ENCODE measurements at regions not wholly inside any gene's neighbourhood (a gene's known extent, or its start where the extent isn't known, plus 50 kb on each side); places are given as distances from the start of the nearest gene placed in this dataset.

- no peaks in the 10 kb centered on the region for H3K4me1 ChIP-seq
- intact Hi-C loops (cut with DNase I) = no loop called here
- H3K36me3 ChIP-seq = no peaks in the 10 kb centered on the region
- no peaks in the 10 kb centered on the region for H3K9me3 ChIP-seq
- no peak overlapping the region for H3K4me3 ChIP-seq
- TF ChIP-seq POLR2A (IDR thresholded peaks at IDR 0.05) = no peak
- no peak for TF ChIP-seq CTCF (IDR thresholded peaks at IDR 0.05)
- no peak for DNase-seq
- WGBS, 2 donors = 84 to 88% methylated on average over 3 of the region's 3 CpGs
- H3K27me3 ChIP-seq = no peaks in the 10 kb centered on the region
- no peak overlapping the region for H3K27ac ChIP-seq
Measured at GRCh38 chr13:107330484-107330883, 762.5 kb upstream of the ARGLU1 start.

GRCh38 chr13:107329991-107330390, 762.1 kb upstream of the ARGLU1 start:
- no peak for TF ChIP-seq CTCF (IDR thresholded peaks at IDR 0.05)
- no peak for TF ChIP-seq POLR2A (IDR thresholded peaks at IDR 0.05)
- Histone ChIP-seq H3K27ac (no peak overlapping the region), H3K27me3 (no peaks in the 10 kb centered on the region), H3K4me3 (no peak overlapping the region), H3K36me3 (no peaks in the 10 kb centered on the region), H3K9me3 (no peaks in the 10 kb centered on the region), H3K4me1 (no peaks in the 10 kb centered on the region)
- intact Hi-C loops (cut with DNase I) = no loop called here
- WGBS, 2 donors = 49 to 55% methylated on average over 5 of the region's 5 CpGs
- no peak for DNase-seq

GRCh38 chr13:107324416-107325204, 756.7 kb upstream of the ARGLU1 start:
- TF ChIP-seq CTCF (IDR thresholded peaks at IDR 0.05) (no peak), POLR2A (IDR thresholded peaks at IDR 0.05) (no peak)
- DNase-seq = no peak
- H3K36me3 ChIP-seq = no peaks in the 10 kb centered on the region
- no peaks in the 10 kb centered on the region for H3K4me1 ChIP-seq
- no peak overlapping the region for H3K4me3 ChIP-seq
- no peaks in the 10 kb centered on the region for H3K9me3 ChIP-seq
- H3K27me3 ChIP-seq = no peaks in the 10 kb centered on the region
- intact Hi-C loops (cut with DNase I) = no loop called here
- no peak overlapping the region for H3K27ac ChIP-seq
- 80 to 94% methylated on average over 2 of the region's 2 CpGs for WGBS, 2 donors

GRCh38 chr13:107322228-107322627, 754.3 kb upstream of the ARGLU1 start:
- Histone ChIP-seq H3K4me3 (no peak overlapping the region), H3K4me1 (no peaks in the 10 kb centered on the region), H3K36me3 (no peaks in the 10 kb centered on the region), H3K9me3 (no peaks in the 10 kb centered on the region), H3K27ac (no peak overlapping the region), H3K27me3 (no peaks in the 10 kb centered on the region)
- intact Hi-C loops (cut with DNase I) = no loop called here
- no peak for TF ChIP-seq POLR2A (IDR thresholded peaks at IDR 0.05)
- no peak for TF ChIP-seq CTCF (IDR thresholded peaks at IDR 0.05)
- 69 to 70% methylated on average over 2 of the region's 2 CpGs for WGBS, 2 donors
- no peak for DNase-seq

GRCh38 chr13:107305178-107305577, 737.2 kb upstream of the ARGLU1 start:
- Histone ChIP-seq H3K4me3 (no peak overlapping the region), H3K4me1 (no peaks in the 10 kb centered on the region), H3K9me3 (no peaks in the 10 kb centered on the region), H3K27ac (no peak overlapping the region), H3K36me3 (no peaks in the 10 kb centered on the region), H3K27me3 (no peaks in the 10 kb centered on the region)
- no peak for DNase-seq
- intact Hi-C loops (cut with DNase I) = no loop called here
- no peak for TF ChIP-seq CTCF (IDR thresholded peaks at IDR 0.05)
- no peak for TF ChIP-seq POLR2A (IDR thresholded peaks at IDR 0.05)
- WGBS, 2 donors = 70 to 79% methylated on average over 1 of the region's 1 CpG
